ENCODE measurements at regions not wholly inside any gene's neighbourhood (a gene's known extent, or its start where the extent isn't known, plus 50 kb on each side); places are given as distances from the start of the nearest gene placed in this dataset.
A peak's percentile ranks its signal among the peaks of the same experiment; 100 is the strongest.

- H3K18ac ChIP-seq (ENCODE audit: low read depth in 1 of 2, low read length in 2 of 2) = no peak overlapping the region
- no peak overlapping the region for H3K14ac ChIP-seq (ENCODE audit: low read length in 2 of 2)
Measured at GRCh38 chr4:110372485-110372884, 103.5 kb upstream of the ENPEP start.

GRCh38 chr4:110371016-110371770 is 104.8 kb upstream of the ENPEP start:
- H3K79me1 ChIP-seq (replicated peaks; ENCODE audit: low read length, poor library complexity, severe bottlenecking) = no peaks in the 10 kb centered on the region
- H4K91ac ChIP-seq (ENCODE audit: low read length) = no peak overlapping the region

More at GRCh38 chr4:110372485-110372884, 103.5 kb upstream of the ENPEP start:
- no peak overlapping the region for H2BK12ac ChIP-seq (ENCODE audit: low read length in 2 of 2)
- no peak overlapping the region for H2BK15ac ChIP-seq (ENCODE audit: low read depth, poor library complexity, severe bottlenecking)
- H3K23ac ChIP-seq (ENCODE audit: low read length in 2 of 2) = no peak overlapping the region
- no peak overlapping the region for H3K27ac ChIP-seq (ENCODE audit: low read length, poor library complexity, severe bottlenecking)
- H3K27me3 ChIP-seq (ENCODE audit: control insufficient read depth in 1 of 2, insufficient read depth in 1 of 2, low read length in 2 of 2) = no peaks in the 10 kb centered on the region
- no peaks in the 10 kb centered on the region for H3K9me3 ChIP-seq (ENCODE audit: control insufficient read depth, low read length)
- no peaks in the 10 kb centered on the region for H3K36me3 ChIP-seq (ENCODE audit: control insufficient read depth in 1 of 2, insufficient read depth in 2 of 2, low read depth in 1 of 2, low read length in 2 of 2)
- H4K8ac ChIP-seq (ENCODE audit: low read length) = no peak overlapping the region
- no peak overlapping the region for H2BK120ac ChIP-seq (ENCODE audit: low read depth, low read length)
- no peaks in the 10 kb centered on the region for H3K79me1 ChIP-seq (replicated peaks; ENCODE audit: low read length, poor library complexity, severe bottlenecking)
- no peak overlapping the region for H2BK5ac ChIP-seq (ENCODE audit: low read depth, low read length, poor library complexity, severe bottlenecking)
- H3K4me2 ChIP-seq (ENCODE audit: low read length, poor library complexity, severe bottlenecking) = no peak overlapping the region
- no peaks in the 10 kb centered on the region for H3K4me1 ChIP-seq (ENCODE audit: control insufficient read depth, insufficient read depth, low read depth, low read length)
- H2AFZ ChIP-seq (ENCODE audit: low read depth, low read length) = no peak overlapping the region
- DNase-seq = no peak
- peak overlapping the region; percentile 40 for H2AK5ac ChIP-seq (ENCODE audit: low read length, severe bottlenecking)
- no peak overlapping the region for H3K9ac ChIP-seq (ENCODE audit: low read length)
- H3K4ac ChIP-seq (ENCODE audit: low read depth in 1 of 2, low read length in 2 of 2) = no peak overlapping the region
- H4K91ac ChIP-seq (ENCODE audit: low read length) = no peak overlapping the region
- no peak overlapping the region for H3K4me3 ChIP-seq (ENCODE audit: insufficient read depth in 1 of 2, low read depth in 1 of 2, low read length in 2 of 2)
- WGBS = no CpG with 5 or more reads among the region's 2 CpGs

GRCh38 chr4:110368409-110368808 is 107.5 kb upstream of the ENPEP start:
- no peak overlapping the region for H2AK5ac ChIP-seq (ENCODE audit: low read length, severe bottlenecking)
- no peak overlapping the region for H4K8ac ChIP-seq (ENCODE audit: low read length)
- no peak overlapping the region for H3K14ac ChIP-seq (ENCODE audit: low read length in 2 of 2)
- H3K27me3 ChIP-seq (ENCODE audit: control insufficient read depth in 1 of 2, insufficient read depth in 1 of 2, low read length in 2 of 2) = no peaks in the 10 kb centered on the region
- H3K4ac ChIP-seq (ENCODE audit: low read depth in 1 of 2, low read length in 2 of 2) = no peak overlapping the region
- no peak overlapping the region for H2BK15ac ChIP-seq (ENCODE audit: low read depth, poor library complexity, severe bottlenecking)
- no peak overlapping the region for H2BK120ac ChIP-seq (ENCODE audit: low read depth, low read length)
- H2AFZ ChIP-seq (ENCODE audit: low read depth, low read length) = no peak overlapping the region
- no peak overlapping the region for H3K4me2 ChIP-seq (ENCODE audit: low read length, poor library complexity, severe bottlenecking)
- H3K27ac ChIP-seq (ENCODE audit: low read length, poor library complexity, severe bottlenecking) = no peak overlapping the region
- H2BK12ac ChIP-seq (ENCODE audit: low read length in 2 of 2) = no peak overlapping the region
- H2BK5ac ChIP-seq (ENCODE audit: low read depth, low read length, poor library complexity, severe bottlenecking) = no peak overlapping the region
- H3K36me3 ChIP-seq (ENCODE audit: control insufficient read depth in 1 of 2, insufficient read depth in 2 of 2, low read depth in 1 of 2, low read length in 2 of 2) = no peaks in the 10 kb centered on the region
- no peaks in the 10 kb centered on the region for H3K9me3 ChIP-seq (ENCODE audit: control insufficient read depth, low read length)
- no peak overlapping the region for H3K9ac ChIP-seq (ENCODE audit: low read length)
- no peaks in the 10 kb centered on the region for H3K79me1 ChIP-seq (replicated peaks; ENCODE audit: low read length, poor library complexity, severe bottlenecking)
- no peak for DNase-seq
- H3K4me3 ChIP-seq (ENCODE audit: insufficient read depth in 1 of 2, low read depth in 1 of 2, low read length in 2 of 2) = no peak overlapping the region
- 100% methylated on average over 2 of the region's 3 CpGs for WGBS
- no peak overlapping the region for H4K91ac ChIP-seq (ENCODE audit: low read length)
- H3K23ac ChIP-seq (ENCODE audit: low read length in 2 of 2) = no peak overlapping the region
- no peak overlapping the region for H3K18ac ChIP-seq (ENCODE audit: low read depth in 1 of 2, low read length in 2 of 2)
- H3K4me1 ChIP-seq (ENCODE audit: control insufficient read depth, insufficient read depth, low read depth, low read length) = peaks cover 4% of the 10 kb centered on the region

More at GRCh38 chr4:110371016-110371770, 104.8 kb upstream of the ENPEP start:
- Histone ChIP-seq H2BK15ac (ENCODE audit: low read depth, poor library complexity, severe bottlenecking) (no peak overlapping the region), H3K4me2 (ENCODE audit: low read length, poor library complexity, severe bottlenecking) (peak overlapping the region; percentile 40), H2AFZ (ENCODE audit: low read depth, low read length) (no peak overlapping the region), H3K4me1 (ENCODE audit: control insufficient read depth, insufficient read depth, low read depth, low read length) (no peaks in the 10 kb centered on the region), H2AK5ac (ENCODE audit: low read length, severe bottlenecking) (no peak overlapping the region), H3K18ac (ENCODE audit: low read depth in 1 of 2, low read length in 2 of 2) (no peak overlapping the region), H3K27me3 (ENCODE audit: control insufficient read depth in 1 of 2, insufficient read depth in 1 of 2, low read length in 2 of 2) (no peaks in the 10 kb centered on the region), H3K14ac (ENCODE audit: low read length in 2 of 2) (no peak overlapping the region), H3K23ac (ENCODE audit: low read length in 2 of 2) (no peak overlapping the region), H2BK120ac (ENCODE audit: low read depth, low read length) (no peak overlapping the region), H3K9ac (ENCODE audit: low read length) (no peak overlapping the region), H4K8ac (ENCODE audit: low read length) (no peak overlapping the region), H2BK12ac (ENCODE audit: low read length in 2 of 2) (no peak overlapping the region), H3K4ac (ENCODE audit: low read depth in 1 of 2, low read length in 2 of 2) (no peak overlapping the region), H2BK5ac (ENCODE audit: low read depth, low read length, poor library complexity, severe bottlenecking) (no peak overlapping the region), H3K4me3 (ENCODE audit: insufficient read depth in 1 of 2, low read depth in 1 of 2, low read length in 2 of 2) (no peak overlapping the region), H3K9me3 (ENCODE audit: control insufficient read depth, low read length) (no peaks in the 10 kb centered on the region), H3K36me3 (ENCODE audit: control insufficient read depth in 1 of 2, insufficient read depth in 2 of 2, low read depth in 1 of 2, low read length in 2 of 2) (no peaks in the 10 kb centered on the region), H3K27ac (ENCODE audit: low read length, poor library complexity, severe bottlenecking) (peak overlapping the region; percentile 92)
- DNase-seq = peak; percentile 16
- 20% methylated on average over 3 of the region's 4 CpGs for WGBS

GRCh38 chr4:110367156-110367555 is 108.8 kb upstream of the ENPEP start:
- H2BK120ac ChIP-seq (ENCODE audit: low read depth, low read length) = no peak overlapping the region
- no peak overlapping the region for H3K9ac ChIP-seq (ENCODE audit: low read length)
- no peak overlapping the region for H3K27ac ChIP-seq (ENCODE audit: low read length, poor library complexity, severe bottlenecking)
- H3K36me3 ChIP-seq (ENCODE audit: control insufficient read depth in 1 of 2, insufficient read depth in 2 of 2, low read depth in 1 of 2, low read length in 2 of 2) = no peaks in the 10 kb centered on the region
- H3K18ac ChIP-seq (ENCODE audit: low read depth in 1 of 2, low read length in 2 of 2) = no peak overlapping the region
- H2BK5ac ChIP-seq (ENCODE audit: low read depth, low read length, poor library complexity, severe bottlenecking) = no peak overlapping the region
- DNase-seq = no peak
- no peak overlapping the region for H3K4ac ChIP-seq (ENCODE audit: low read depth in 1 of 2, low read length in 2 of 2)
- no peak overlapping the region for H3K14ac ChIP-seq (ENCODE audit: low read length in 2 of 2)
- H2AFZ ChIP-seq (ENCODE audit: low read depth, low read length) = no peak overlapping the region
- no peak overlapping the region for H4K91ac ChIP-seq (ENCODE audit: low read length)
- no peak overlapping the region for H3K23ac ChIP-seq (ENCODE audit: low read length in 2 of 2)
- H3K27me3 ChIP-seq (ENCODE audit: control insufficient read depth in 1 of 2, insufficient read depth in 1 of 2, low read length in 2 of 2) = no peaks in the 10 kb centered on the region
- no peaks in the 10 kb centered on the region for H3K9me3 ChIP-seq (ENCODE audit: control insufficient read depth, low read length)
- no peak overlapping the region for H2BK15ac ChIP-seq (ENCODE audit: low read depth, poor library complexity, severe bottlenecking)
- no peaks in the 10 kb centered on the region for H3K79me1 ChIP-seq (replicated peaks; ENCODE audit: low read length, poor library complexity, severe bottlenecking)
- H3K4me3 ChIP-seq (ENCODE audit: insufficient read depth in 1 of 2, low read depth in 1 of 2, low read length in 2 of 2) = no peak overlapping the region
- peaks cover 6% of the 10 kb centered on the region for H3K4me1 ChIP-seq (ENCODE audit: control insufficient read depth, insufficient read depth, low read depth, low read length)
- WGBS = 79% methylated on average over 1 of the region's 3 CpGs
- no peak overlapping the region for H4K8ac ChIP-seq (ENCODE audit: low read length)
- H2BK12ac ChIP-seq (ENCODE audit: low read length in 2 of 2) = no peak overlapping the region
- peak overlapping the region; percentile 90 for H2AK5ac ChIP-seq (ENCODE audit: low read length, severe bottlenecking)
- H3K4me2 ChIP-seq (ENCODE audit: low read length, poor library complexity, severe bottlenecking) = no peak overlapping the region
